ENCODE measurements at regions not wholly inside any gene's neighbourhood (a gene's known extent, or its start where the extent isn't known, plus 50 kb on each side); places are given as distances from the start of the nearest gene placed in this dataset.

DNA sequence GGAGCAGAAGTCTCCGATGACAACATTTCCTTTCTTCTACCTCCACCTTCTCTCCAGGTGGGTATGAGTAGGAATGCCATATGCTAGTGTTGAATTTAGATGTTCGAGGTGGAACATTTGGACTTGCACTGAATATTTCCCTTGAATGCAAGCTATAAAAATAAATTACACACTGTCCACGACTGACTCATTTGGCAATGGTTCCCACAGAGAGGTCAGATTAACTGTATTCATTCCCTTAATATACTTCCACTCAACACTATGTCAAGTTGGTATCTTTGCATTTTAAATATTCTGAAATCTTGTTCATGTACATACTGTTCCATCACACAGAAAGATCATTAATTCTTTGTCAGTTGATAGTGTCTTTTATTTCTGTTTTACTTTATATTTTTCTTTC, 222.6 kb upstream of the PIK3R1 start:
- TF ChIP-seq, protein P1, sequence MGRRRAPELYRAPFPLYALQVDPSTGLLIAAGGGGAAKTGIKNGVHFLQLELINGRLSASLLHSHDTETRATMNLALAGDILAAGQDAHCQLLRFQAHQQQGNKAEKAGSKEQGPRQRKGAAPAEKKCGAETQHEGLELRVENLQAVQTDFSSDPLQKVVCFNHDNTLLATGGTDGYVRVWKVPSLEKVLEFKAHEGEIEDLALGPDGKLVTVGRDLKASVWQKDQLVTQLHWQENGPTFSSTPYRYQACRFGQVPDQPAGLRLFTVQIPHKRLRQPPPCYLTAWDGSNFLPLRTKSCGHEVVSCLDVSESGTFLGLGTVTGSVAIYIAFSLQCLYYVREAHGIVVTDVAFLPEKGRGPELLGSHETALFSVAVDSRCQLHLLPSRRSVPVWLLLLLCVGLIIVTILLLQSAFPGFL (CRISPR knock-in tag; IDR thresholded peaks at IDR 0.05; ENCODE audit: borderline replicate concordance), result no peak
- TF ChIP-seq, protein P2, sequence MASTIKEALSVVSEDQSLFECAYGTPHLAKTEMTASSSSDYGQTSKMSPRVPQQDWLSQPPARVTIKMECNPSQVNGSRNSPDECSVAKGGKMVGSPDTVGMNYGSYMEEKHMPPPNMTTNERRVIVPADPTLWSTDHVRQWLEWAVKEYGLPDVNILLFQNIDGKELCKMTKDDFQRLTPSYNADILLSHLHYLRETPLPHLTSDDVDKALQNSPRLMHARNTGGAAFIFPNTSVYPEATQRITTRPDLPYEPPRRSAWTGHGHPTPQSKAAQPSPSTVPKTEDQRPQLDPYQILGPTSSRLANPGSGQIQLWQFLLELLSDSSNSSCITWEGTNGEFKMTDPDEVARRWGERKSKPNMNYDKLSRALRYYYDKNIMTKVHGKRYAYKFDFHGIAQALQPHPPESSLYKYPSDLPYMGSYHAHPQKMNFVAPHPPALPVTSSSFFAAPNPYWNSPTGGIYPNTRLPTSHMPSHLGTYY (CRISPR knock-in tag; IDR thresholded peaks at IDR 0.05), result no peak
- TF ChIP-seq MAX (CRISPR knock-in tag; IDR thresholded peaks at IDR 0.05), result no peak
- TF ChIP-seq, protein P3, sequence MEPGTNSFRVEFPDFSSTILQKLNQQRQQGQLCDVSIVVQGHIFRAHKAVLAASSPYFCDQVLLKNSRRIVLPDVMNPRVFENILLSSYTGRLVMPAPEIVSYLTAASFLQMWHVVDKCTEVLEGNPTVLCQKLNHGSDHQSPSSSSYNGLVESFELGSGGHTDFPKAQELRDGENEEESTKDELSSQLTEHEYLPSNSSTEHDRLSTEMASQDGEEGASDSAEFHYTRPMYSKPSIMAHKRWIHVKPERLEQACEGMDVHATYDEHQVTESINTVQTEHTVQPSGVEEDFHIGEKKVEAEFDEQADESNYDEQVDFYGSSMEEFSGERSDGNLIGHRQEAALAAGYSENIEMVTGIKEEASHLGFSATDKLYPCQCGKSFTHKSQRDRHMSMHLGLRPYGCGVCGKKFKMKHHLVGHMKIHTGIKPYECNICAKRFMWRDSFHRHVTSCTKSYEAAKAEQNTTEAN (CRISPR knock-in tag; IDR thresholded peaks at IDR 0.05), result no peak
- no peak for TF ChIP-seq ATF2 (CRISPR knock-in tag; IDR thresholded peaks at IDR 0.05; ENCODE audit: borderline replicate concordance, low read depth)
- no peak for TF ChIP-seq ZNF317 (CRISPR knock-in tag; IDR thresholded peaks at IDR 0.05; ENCODE audit: borderline replicate concordance, low read depth)
- no peak for TF ChIP-seq CTCF (IDR thresholded peaks at IDR 0.05)
- TF ChIP-seq, protein P4, sequence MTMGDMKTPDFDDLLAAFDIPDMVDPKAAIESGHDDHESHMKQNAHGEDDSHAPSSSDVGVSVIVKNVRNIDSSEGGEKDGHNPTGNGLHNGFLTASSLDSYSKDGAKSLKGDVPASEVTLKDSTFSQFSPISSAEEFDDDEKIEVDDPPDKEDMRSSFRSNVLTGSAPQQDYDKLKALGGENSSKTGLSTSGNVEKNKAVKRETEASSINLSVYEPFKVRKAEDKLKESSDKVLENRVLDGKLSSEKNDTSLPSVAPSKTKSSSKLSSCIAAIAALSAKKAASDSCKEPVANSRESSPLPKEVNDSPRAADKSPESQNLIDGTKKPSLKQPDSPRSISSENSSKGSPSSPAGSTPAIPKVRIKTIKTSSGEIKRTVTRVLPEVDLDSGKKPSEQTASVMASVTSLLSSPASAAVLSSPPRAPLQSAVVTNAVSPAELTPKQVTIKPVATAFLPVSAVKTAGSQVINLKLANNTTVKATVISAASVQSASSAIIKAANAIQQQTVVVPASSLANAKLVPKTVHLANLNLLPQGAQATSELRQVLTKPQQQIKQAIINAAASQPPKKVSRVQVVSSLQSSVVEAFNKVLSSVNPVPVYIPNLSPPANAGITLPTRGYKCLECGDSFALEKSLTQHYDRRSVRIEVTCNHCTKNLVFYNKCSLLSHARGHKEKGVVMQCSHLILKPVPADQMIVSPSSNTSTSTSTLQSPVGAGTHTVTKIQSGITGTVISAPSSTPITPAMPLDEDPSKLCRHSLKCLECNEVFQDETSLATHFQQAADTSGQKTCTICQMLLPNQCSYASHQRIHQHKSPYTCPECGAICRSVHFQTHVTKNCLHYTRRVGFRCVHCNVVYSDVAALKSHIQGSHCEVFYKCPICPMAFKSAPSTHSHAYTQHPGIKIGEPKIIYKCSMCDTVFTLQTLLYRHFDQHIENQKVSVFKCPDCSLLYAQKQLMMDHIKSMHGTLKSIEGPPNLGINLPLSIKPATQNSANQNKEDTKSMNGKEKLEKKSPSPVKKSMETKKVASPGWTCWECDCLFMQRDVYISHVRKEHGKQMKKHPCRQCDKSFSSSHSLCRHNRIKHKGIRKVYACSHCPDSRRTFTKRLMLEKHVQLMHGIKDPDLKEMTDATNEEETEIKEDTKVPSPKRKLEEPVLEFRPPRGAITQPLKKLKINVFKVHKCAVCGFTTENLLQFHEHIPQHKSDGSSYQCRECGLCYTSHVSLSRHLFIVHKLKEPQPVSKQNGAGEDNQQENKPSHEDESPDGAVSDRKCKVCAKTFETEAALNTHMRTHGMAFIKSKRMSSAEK (CRISPR knock-in tag; IDR thresholded peaks at IDR 0.05; ENCODE audit: borderline replicate concordance), result no peak
- TF ChIP-seq SP1 (CRISPR knock-in tag; conservative IDR thresholded peaks at IDR 0.05), result no peak

Measured in WTC11 (cell line).